Sigmoid colon (tissue), 4 donors: ENCODE measurements at regions not wholly inside any gene's neighbourhood (a gene's known extent, or its start where the extent isn't known, plus 50 kb on each side); places are given as distances from the start of the nearest gene placed in this dataset.

Source experiments
- POLR2AphosphoS5 ChIP-seq, 4 donors: sonication (generic); formaldehyde crosslinking; IDR thresholded peaks; one replicate each; pipeline ENCODE4 v1.6.1; 2017; ENCODE audit warnings: antibody characterized with exemption in 4 of 4
- TF ChIP-seq, protein P1 (sequence below), 4 experiments: fragments of 450-650 bp in 3 of 4; fragments of 200-600 bp in 1 of 4; IDR thresholded peaks; one replicate each; pipeline ENCODE4 v1.5.1; 2016 to 2019; ENCODE audit warnings: antibody characterized with exemption in 4 of 4, mild to moderate bottlenecking in 3 of 4, moderate library complexity in 2 of 4

DNA sequence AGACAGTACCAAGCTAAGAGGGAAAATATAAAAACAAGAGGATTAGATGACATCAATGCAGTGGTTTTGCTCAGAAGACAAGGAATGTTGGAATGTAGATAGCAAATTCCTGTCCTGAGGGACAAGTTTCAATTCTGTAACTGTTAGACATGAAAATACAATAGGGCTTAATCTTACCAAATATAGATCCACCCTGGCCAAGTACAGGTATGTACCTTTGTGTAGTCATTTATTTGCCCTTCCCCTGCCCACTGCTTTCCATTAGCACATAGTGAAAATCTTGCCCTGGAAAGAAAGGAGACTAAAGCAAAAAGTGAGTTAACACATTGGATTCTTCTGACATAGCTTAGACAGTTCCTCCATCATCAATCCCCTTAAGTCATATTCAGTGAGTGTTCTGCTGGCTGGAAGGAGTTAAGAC lies 389.0 kb upstream of the THBS1 start:
- no peak for TF ChIP-seq POLR2AphosphoS5 (IDR thresholded peaks at IDR 0.05)
- TF ChIP-seq, protein P1, sequence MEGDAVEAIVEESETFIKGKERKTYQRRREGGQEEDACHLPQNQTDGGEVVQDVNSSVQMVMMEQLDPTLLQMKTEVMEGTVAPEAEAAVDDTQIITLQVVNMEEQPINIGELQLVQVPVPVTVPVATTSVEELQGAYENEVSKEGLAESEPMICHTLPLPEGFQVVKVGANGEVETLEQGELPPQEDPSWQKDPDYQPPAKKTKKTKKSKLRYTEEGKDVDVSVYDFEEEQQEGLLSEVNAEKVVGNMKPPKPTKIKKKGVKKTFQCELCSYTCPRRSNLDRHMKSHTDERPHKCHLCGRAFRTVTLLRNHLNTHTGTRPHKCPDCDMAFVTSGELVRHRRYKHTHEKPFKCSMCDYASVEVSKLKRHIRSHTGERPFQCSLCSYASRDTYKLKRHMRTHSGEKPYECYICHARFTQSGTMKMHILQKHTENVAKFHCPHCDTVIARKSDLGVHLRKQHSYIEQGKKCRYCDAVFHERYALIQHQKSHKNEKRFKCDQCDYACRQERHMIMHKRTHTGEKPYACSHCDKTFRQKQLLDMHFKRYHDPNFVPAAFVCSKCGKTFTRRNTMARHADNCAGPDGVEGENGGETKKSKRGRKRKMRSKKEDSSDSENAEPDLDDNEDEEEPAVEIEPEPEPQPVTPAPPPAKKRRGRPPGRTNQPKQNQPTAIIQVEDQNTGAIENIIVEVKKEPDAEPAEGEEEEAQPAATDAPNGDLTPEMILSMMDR (IDR thresholded peaks at IDR 0.05) = no peak
